HG03060 (cell line): ENCODE measurements at regions not wholly inside any gene's neighbourhood (a gene's known extent, or its start where the extent isn't known, plus 50 kb on each side); places are given as distances from the start of the nearest gene placed in this dataset.

Experiments
- ATAC-seq: cut with Tn5 transposase; IDR thresholded peaks from one replicate; pipeline ENCODE4 v1.9.1; 2021; ENCODE audit warnings: low read depth, moderate number of reproducible peaks; ENCODE audit not compliant: unreplicated experiment

DNA sequence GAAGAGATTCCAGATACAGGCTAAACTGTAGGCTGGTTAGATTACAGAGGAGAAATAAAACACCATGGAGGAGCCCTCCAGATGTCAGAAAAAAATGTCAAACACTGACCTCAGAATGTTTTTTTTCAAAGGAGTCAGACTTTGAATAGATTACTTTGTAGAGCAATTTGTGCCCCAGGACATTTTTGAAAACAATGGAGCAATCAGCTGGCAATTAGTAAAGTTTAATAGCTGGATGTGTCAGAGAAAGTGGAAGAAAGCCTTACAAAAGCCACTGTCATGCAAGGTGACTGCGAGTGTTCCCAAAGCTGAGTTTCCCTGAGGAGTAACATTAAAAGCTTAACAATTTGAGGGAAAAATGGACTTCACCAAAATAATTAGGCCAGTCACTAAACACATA is 417.8 kb upstream of the CTNND2 start:
- no peak for ATAC-seq

DNA sequence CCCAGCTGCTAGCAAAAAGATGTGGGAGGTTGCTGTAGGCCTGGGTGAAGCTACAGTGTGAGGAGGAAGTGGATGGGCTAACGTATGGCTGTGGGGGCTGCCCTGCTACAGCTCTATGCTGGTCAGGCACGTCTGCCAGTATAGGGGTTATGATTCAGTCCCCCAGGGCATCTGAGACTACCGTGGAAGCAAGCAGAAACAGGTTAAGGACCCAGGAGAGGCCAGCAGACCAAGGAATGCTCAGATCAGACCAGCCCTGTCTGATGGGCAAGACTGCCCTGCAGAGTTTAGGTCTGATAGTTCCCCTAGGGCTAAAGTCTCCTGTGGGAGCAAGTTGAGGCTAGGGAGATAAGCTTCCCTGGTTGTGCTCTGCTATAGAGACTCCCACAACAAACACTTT is 416.1 kb upstream of the CTNND2 start:
- no peak for ATAC-seq

DNA sequence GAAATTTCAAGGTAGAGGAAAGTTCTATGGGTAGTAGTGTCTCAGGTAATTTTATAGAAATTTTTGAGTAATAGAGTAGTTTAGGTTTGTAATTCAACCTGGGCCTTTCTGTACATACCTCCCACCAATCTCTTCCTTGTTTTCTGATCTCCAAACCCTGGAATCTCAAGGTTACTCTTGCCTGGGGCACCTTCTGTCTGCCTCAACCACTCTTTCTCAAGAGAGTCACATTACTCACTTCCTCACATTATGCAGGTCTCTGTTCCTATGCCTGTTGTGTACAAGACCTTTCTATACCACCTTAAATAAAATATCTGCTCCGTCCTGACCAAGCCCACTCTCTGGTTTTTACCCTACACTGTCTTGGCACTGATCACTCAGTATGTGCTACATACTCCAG is 412.6 kb upstream of the CTNND2 start:
- ATAC-seq: no peak

DNA sequence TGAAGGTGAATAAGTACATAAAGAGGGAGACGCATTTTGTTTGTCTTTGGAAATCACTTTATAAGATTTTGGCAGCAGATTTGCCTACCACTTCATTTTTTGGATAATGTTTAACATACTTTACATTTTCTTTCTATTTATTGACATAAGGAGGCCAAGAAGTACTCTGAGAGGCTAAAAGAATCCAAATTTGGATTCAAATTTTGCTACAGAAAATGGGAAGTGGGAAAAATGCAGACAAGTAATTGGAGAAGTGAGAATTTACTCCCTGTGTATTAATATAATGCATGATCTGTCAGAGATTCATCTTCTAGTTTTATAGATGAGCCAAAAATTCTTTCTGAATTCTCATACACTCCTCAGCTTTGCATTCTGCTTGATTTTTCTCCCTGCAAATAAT is 411.2 kb upstream of the CTNND2 start:
- ATAC-seq: no peak

DNA sequence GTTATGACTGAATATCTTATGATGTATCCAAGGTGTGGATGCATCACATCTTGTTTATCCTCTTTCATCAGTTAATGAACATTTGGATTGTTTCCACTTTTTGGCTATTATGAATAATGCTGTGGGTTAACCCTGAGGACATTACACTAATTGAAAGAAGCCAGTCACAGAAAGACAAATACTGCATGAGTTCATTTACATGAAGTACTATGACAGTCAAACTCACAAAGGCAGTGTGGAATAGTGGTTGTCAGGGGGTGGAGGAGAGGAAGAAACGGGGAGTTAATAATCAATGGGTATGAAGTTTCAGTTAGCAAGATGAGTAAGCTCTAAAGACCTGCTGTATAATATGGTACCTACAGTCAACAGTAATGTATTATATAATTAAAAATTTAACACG is 409.4 kb upstream of the CTNND2 start:
- ATAC-seq: peak; percentile 56

DNA sequence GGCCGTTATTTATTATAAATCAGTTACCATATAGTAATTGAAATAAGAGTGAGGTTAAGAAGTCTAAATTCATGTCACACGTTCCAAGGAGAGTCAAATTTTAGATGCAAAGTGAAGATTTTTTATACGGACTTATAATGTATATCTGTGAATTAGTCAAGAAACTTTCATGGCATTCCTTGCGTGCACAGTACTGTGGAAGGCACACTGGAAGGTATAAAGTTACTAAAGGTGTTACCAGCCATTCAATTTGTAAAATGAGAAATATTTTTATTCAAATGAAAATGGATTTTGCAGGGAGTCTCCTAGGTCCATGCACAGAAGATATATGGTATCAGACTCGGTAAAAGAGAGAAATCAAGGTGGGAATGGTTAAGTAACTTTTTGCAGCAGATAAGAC is 408.1 kb upstream of the CTNND2 start:
- no peak for ATAC-seq

DNA sequence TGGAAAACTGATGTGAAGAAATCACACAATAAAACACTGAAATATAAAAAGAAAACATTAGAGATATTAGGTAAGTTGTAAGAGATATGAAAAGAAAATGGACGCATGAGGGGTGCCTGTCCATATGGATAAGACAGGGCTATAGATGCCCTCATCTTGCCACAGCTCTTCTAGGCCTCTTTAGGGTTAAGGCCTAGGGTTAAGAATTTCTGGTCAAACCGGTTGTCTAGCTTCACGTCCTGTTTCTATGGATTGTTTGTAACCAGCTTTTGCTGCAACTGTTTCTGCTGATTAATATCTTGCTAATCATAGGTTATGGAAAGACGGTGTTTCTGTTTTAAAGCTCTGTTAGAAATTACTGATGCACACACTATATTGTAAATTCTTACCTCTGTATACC is 389.9 kb upstream of the CTNND2 start:
- ATAC-seq: no peak

DNA sequence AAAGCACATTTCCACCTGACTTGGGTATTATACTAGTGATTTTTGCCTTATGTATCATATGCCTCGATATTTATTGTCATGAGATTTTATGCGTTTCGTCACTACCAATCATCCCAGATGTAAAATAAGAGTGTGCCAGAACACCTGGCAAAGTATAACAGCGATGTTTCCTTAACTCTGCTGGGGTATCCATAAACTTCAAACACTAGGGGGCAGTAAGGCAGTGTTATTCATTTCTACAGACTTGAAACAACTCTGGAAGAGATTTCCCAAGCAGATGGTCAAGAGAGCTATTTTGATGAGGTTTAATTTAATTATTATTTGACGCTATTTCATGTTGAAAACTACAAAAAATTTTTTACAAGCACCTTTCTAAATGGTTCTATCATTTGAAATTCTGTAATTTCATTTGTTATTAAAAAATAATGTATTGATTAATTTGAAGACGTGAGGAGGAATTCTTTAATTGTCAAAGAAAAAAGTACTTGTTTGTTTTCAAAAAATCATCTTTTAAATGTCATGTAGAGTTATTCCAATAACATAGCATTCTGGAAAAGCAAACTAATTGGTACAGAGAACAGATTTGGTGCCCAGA is 388.5 kb upstream of the CTNND2 start:
- ATAC-seq: no peak

DNA sequence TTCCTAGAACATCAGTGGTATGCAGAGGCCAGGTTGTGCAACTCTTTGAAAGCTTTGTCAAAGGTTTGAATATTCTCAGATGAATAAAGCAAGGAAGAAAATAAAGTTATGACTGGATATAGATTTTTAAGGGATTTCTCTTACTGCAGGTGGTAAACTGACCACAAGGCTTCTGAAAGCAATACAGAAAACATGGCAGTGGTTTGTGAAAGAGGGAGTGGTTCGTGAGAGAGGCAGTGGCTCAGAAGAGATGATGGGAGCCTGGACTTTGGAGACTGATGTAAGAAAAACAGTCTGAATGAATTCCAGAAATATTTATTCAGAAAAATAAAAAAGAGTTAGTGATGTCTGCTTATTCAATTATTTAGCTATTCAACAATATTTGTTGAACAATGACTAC is 380.4 kb upstream of the CTNND2 start:
- ATAC-seq: no peak

DNA sequence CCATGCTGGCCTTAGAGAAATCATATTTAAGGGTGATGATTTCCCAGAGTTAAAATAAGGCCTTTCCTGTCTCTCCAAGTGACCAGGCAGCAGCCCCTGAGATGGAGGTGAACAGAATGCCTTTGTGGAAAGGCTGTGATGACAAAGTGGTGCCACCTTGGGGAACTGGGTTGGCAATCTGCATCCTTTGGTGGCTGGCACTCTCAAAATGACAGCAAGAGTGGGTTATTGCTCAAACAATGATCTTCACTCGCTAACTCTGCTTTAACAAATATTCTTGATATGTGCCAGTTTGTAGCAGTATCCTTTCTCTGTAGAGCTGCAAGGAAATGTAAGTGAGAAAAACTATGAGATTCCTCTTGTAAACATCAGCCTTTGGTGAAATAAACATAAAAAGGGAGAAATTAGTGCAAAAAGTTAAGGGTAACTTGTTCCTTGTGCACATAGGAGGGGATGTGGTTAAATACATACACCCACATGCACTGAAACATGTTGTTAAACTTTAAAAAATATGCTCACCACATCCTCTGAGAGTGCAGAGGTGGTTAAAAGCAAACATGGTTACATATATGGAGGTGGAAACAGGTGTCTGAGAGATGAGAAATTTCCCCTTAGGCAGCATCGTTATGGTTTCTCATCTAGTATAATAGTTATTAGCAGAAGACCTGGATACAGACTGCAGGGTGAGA is 373.4 kb upstream of the CTNND2 start:
- peak; percentile 82 for ATAC-seq

DNA sequence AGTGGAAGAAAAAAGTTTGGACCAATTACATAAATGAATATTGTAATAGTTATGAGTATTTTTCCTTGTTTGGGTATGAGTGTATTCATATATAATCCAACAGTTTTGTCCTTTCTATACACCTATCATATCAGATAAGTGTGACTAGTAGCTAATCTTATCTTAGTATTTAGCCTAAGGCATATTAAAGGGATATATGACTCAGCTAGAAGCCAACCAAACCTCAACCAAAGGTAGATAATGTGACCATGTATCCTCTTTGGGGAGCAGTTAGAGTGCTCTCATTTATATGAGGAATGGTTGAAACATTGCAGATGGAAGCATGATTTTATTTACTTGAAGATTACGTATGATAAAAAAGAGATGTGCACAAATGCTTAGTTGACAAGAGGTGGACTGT is 370.0 kb upstream of the CTNND2 start:
- no peak for ATAC-seq

DNA sequence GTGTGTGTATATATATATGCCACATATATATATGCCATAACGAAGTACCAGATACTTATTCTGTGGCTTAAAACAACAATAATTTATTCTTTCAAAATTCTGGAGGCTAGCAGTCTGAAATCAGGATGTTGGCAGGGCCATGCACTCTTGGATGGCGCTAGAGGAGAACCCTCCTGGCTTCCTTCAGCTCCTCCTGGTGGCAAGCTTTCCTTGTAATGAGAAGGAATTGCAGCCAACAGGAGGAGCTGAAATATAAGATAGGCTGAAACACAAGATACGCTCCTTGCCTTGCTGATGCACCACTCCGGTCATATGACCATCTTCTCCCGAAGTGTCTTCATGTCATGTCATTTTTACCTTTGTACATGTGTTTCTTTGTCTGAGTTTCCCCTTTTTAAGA is 368.1 kb upstream of the CTNND2 start:
- no peak for ATAC-seq

DNA sequence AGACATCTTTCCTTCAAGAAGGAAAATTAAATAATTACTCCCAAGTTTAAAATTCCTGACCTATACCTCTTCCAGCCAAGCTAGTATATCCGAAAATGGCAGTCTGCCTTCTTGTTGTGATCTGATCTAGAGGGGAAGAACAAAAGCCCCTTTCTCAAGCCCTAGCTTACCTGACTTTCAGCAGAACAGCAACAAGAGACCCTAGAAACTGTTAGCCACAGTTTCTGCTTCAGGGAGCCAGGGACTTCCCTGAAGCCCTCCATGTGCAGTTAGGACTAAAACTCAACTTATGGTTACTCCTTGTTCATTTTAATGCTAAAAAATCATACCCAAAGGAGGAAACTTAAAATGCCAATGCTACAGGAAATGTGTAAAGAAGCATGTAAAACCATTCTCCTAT is 366.7 kb upstream of the CTNND2 start:
- ATAC-seq: no peak

DNA sequence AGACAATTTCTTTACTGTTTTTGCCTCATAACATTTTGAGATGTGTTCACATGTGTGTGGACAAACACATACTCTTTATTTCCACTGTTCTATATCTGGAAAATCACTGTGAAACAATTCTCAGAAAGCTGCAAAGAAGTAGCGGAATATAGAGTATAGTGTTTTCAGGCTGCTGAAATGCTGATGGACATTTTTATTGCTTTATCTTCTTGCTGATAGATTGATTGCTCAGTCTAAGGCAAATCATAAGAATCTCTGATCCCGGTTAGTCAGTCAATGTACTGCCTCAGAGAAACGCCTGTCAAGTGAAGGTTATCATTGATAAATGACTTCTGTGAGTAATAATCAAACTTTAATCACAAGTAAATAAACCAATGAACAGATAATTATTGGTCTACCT is 364.9 kb upstream of the CTNND2 start:
- ATAC-seq: no peak

DNA sequence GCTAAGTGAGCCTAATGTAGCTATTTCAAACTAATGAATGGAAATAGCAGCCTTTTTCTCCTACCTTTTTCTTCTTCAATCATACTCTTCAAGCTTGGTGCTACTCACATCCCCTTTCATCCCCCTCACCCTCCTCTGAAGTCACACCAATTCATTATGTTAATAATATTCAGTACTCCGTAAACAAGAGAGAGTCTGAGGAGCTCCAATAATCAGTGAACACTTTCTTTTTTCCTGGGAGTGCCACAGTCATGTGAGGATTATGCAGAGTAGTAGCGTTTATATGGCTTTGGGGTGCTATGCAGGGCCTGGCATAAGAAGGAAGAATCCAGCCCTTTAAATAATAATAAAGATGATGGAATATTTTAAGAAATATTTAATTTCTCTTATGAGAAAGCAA is 354.3 kb upstream of the CTNND2 start:
- no peak for ATAC-seq

DNA sequence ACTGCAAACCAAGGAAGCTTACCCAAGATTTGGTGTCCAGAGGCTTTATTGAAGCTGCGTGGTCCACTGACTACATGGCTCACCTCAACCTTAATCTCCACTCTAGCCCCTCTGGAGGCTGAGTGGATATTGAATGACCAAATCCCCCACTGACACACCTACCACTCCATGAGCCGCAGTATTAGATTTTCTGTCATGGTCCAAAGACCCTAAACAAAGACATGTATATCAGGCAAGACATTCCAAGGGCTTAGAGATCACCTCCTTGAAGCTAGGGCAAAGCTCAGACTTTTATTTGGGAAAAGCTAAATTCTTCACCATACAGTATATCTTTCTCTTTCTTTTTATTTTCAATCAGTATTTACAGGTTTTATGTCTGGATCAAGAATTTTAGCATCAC is 346.2 kb upstream of the CTNND2 start:
- ATAC-seq: no peak

DNA sequence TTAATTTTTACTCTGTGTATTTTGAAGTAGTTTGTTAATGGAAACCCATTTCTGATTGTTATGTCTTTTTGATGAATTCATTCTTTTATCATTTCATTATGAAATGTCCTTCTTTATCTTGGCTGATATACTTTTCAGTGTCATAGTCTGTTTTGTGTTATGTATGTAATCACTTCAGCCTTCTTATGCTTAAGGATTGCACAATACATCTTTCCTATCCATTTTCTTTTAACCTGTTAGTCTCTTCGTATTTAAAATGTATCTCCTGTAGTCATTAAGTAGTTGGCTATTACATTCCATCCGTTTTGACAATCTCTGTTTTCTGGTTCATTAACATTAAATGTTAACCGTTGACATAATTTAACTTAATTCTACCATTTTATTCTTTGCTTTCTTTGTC is 344.6 kb upstream of the CTNND2 start:
- ATAC-seq: no peak

DNA sequence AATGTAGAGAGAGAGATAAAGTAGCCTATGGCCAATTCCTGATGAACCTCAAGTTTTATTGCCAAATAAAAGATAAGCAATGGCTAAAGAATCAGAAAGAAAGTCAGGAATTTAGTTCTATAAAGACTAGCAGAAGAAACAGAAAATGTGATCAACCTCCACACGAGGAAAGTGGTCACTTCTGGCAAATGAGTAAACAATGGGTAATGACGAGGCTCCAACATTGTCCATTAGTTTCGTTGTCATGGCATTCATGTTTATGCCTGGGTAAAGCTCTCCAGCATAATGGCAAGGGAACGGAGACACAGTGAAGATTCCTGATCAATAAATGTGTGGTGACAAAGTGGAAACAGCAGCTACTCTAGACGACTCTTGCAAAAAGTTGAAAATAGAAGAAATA is 341.8 kb upstream of the CTNND2 start:
- ATAC-seq: no peak

DNA sequence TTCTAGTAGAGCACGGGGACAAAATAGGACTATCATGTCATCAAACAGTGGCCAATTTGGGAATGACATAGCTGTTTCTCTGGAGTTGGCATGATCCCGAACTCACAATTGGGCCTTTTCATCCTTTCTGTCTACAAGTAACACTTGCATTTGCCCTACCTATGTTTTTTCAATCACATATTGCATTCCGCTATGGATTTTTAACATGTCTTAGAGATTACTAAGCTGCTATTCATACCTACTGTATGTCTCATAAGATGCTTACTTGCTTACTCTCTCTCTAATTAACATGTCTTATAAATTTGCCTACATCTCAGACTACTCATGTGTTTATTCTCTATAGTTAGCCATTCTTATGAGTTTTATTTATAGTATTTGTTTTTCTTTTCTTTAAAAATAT is 341.2 kb upstream of the CTNND2 start:
- no peak for ATAC-seq

DNA sequence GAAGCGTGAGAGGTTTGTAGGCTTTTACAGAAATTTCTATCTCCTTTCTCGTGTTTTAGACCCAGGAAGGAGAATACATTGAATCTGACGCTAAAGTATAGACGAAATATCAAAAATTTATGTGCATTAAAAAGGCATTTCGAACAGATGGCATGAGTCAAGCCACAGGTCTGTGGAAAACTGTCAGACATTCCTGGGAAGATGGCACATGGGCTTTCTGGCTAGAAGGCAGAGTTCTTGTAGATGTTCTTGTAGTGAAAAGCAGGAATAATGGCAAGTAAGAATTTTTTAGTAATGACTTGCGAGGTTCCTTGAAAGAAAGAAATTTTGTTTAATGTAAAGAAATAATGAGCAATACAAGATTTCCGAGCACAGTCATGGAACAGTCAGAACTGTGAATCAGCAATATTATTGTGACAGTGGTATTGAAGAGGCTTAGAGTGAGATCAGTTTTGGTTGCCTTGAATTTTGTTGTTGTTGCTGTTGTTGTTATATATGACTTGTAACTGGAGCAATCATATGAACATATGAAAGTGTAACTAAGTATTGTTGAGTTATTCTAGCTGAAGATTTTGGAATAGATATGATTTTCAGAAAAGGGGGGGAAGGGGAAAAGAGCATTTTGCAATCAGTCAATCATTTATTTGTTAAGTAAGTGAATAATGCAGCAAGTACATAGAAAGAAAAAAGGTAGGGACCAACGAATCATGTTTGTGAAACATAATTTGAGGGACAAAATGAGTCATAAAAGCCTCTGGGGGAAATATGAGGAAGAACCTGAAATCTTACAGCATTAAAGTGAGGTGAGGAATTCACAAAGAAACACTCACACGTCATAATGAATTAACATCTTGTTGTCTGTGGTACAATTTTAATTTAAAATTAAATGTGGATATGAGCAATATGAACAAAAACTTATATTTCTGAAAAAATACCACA is 339.0 kb upstream of the CTNND2 start:
- no peak for ATAC-seq

DNA sequence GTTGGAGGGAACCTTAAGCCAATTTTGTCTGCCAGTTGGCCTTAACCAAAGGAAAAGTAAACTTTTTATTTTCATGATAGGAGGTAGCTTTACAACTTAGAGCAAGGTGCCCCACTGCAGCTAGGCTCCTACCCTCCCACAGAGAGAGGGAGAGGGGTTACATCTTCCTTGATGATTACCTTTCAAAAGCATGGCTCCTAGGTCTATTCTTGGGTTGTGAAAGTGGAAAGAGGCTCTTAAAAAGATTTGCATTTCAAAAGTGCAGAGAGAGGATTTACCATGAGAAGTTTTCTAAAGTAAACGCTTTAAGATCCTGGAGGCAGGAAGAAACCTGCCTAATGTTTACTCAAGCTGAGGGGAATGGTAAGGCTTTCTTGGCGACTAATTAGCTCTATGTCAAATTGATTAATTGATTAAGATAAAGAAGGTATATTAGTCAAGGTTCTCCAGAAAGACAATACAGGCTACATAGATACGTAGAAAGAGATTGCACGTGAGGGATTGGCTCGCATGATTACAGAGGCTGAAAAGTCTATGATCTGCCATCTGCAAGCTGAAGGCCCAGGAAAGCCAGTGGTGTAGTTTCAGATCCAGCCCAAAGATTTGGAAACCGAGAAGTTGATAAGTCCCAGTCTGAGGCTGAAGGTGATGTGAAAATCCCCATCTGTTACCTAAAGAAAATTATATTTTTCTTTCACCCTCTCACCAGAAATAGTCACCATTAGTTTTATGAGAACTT is 333.8 kb upstream of the CTNND2 start:
- ATAC-seq: no peak
